GM18498 (cell line): ENCODE measurements at regions not wholly inside any gene's neighbourhood (a gene's known extent, or its start where the extent isn't known, plus 50 kb on each side); places are given as distances from the start of the nearest gene placed in this dataset.
A peak's percentile ranks its signal among the peaks of the same experiment; 100 is the strongest.
"Not testable (repeated sequence)": the region's sequence is repeated elsewhere in the genome, so short reads cannot be mapped to it uniquely, and the experiment has no call there.

Experiments
- ATAC-seq: cut with Tn5 transposase; IDR thresholded peaks from one replicate; pipeline ENCODE4 v1.9.1; 2021; ENCODE audit warnings: mild to moderate bottlenecking, moderate library complexity; ENCODE audit not compliant: unreplicated experiment

DNA sequence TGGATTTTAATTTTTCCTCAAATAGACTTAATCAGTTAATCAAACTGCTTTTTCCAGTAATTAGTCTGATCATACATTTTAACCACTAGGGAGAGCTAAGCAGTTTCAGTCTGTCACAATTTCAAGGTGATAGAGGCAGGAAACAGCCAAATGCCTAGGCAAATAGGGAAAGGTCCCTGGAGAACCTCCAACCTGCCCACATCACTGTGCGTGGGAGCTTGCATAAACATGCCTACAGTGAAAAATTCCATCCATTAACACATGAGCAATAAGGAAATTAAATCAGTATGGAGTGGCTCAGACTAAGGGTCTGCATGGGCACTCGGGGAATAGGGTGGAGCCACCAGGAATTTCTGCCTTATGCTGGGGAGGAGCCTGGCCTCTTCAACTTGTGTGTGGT is 74.6 kb downstream of the AASDHPPT start:
- ATAC-seq, result no peak

DNA sequence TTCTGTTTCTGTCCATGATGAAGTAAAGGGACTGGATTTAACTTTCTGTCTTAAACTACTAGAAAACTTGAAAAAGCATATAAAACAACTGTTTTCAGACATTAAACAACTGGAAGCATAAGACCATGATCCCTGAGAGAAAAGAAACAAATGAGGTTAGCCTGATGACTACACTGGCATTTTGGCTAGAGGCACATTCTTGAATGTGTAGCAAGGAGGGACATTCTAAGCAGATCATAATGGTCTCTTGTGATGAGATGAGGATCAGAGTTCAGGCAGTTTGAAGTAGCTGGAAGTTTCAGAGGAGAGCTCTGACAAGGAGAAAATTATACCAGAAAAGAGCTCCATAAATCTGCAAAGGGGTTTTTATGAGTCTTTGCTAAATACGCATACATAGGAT is 75.4 kb downstream of the AASDHPPT start:
- no peak for ATAC-seq

DNA sequence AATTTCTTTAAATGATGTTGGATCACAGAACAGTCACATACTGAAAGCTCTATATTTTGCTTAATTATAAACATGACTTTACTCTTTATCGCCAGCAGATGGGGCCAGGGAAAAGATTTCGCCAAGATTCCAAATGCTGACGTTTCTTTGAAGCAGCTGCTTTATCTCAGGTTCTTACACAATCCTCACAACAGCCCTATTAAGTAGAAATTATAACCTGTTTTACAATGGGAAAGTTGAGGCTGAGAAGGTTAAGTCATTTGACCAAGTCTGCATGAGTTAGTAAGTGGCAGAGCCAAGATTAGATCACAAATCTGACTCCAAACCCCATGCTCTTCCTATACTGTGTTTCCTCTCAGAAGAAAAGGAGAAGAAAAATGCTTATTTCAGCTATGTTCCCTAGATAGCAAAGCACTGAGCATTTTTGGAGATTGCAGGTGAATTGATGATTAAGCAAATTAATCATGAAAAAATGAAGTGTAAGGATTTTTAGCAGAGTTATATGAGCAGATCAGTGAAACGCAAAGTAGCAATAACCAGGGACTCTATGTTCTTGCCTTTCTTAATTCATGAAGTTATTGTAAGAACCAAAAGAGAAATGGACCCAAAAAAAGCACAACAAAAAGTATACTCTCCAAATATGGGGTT is 79.0 kb downstream of the AASDHPPT start:
- ATAC-seq, result peak; percentile 79

DNA sequence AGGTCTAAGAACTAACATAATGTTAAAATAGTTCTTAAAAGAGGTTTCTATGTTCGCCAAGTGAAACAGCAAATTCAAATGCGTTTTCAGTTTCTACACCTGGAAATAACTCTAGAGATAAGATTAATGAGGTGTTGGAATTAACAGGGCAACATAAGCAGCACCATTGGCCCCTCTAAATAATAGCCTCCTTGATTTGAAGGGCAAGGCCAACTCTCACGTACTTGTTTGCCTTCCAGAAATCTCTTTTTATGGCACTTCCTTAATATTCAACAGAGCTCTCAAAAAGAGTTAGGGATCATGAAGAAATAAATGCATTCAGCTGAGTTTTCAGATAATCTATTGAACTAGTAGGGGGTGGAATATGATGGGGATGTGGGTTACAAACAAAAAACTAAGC is 80.9 kb downstream of the AASDHPPT start:
- ATAC-seq, result no peak

DNA sequence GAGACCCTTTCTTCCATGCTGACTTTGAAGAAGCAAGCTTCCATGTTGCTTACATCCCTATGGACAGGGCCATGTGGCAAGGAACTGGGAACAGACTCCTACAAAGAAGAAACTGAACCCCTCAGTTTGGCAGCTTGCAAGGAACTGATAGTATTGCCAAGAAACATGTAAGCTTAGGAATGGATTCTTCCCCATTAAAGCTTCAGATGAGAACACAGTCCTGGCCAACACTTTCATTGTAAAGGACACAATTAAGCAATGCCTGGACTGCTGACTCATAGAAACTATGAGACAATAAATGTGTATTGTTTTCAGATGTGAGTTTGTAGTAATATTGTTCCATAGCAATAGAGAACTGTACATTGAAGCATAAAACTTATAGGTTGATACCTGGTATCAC is 82.4 kb downstream of the AASDHPPT start:
- no peak for ATAC-seq

DNA sequence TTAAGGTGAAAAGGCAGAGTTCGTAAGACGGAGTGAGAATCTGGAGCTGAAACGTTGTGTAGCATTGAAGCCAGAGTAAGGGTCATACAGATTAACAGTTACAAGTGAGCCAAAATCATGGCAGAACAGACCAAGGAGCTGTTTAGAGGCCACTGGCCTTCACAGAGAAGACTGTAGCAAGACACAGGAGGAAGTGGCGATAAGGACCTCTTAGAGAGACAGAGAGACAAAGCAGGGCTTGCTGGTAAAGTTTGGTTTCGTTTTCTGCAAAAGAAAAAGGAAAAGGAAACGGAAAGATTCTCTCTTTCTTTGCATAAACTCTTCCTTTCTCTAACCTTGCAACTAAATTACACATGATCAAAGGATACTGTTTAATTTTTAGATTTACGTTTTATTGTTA is 83.0 kb downstream of the AASDHPPT start:
- ATAC-seq, result no peak

DNA sequence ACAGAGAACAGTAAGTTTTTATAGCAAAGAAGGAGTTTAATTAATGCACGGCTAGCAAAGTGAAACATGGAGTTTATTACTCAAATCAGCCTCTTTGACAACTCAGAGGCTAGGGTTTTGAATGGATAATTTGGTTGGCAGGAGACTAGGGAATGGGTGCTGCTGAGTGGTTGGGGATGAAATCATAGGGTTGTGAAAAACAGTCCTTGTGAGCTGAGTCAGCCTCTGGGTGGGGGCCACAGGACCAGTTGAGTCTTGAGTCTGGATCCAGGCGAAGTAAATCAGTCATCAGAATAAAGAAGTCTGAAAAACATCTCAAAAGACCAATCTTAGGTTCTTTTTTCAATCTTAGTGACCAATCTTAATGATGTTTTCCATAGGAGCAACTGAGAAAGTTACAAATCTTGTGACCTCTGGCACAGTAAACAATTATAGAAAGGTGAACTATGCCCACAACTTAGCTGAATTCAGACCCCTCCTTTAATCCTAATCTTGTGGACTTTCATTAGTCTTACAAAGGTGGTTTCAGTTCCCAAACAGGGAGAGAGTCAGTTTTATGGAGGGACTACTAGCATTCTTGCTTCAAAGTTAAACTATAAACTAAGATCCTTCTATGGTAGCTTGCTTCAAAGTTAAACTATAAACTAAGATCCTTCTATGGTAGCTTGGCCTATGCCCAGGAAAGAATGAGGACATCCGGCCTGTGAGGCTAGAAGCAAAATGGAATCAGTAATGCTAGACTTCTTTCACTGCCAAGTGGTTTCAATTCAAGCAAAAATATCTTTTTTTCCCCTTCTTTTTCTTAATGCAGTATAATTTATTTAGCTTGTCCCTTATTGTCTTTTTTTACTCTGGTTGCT is 84.5 kb downstream of the AASDHPPT start:
- no peak for ATAC-seq

DNA sequence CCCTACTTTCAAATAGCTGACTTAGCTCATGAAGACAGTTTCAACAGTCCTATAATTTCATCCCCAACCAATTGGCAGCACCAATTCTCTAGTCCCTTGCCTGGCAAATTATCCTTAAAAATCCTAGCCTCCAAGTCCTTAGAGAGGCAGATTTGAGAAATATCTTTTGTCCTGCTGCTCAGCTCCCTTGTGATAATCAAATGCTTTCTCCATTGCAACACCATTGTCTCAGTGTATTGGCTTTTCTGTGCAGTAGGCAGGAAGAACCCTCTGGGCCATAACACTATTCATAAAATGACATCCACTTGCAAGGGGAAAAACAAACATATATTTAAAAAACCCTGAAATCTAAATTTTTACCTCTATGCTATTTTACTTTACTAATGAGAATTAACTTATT is 89.6 kb downstream of the AASDHPPT start:
- ATAC-seq, result no peak

DNA sequence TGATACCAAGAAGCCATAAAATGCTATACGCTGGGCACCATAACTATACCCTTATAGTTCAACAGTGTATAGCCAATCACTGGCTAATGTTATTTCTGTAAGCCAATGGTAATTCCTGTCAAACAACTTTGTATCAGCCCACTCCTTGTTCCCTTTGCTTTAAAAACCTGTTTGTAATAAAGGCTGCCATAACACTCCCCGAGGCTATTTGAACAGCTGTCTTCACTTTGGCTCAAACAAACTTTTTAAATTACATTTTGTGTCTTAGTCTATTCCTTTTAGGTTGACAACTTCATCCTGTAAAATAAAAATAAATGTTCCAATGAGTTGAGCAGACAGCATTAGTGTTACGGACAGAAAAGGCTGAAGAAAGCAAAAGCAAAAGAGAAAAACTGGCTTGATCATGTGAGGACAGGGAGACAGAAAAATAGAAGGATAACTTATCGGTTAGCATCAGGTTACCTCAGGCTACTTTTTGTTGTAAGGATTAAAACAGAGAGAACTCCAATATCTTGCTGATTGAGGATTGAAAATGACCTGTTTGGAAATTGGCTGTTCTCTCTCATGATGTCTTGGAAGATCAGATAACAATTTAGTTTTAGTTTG is 95.0 kb downstream of the AASDHPPT start:
- no peak for ATAC-seq

DNA sequence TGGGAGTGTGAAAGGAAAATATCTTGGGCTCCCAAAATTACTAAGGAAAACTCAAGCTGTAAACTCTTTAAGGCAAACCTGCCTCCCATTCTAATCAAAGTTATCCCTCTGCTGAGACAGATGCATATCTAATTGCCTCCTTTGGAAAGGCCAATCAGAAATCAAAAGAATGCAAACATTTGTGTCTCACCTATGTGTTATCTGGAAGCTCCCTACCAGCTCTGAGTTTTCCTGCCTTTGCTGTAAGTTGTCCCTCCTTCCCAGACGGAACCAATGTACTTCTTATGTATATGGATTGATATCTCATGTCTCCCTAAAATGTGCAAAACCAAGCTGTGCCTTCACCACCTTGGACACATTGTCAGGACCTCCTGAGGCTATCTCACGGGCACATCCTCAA is 95.8 kb downstream of the AASDHPPT start:
- no peak for ATAC-seq

DNA sequence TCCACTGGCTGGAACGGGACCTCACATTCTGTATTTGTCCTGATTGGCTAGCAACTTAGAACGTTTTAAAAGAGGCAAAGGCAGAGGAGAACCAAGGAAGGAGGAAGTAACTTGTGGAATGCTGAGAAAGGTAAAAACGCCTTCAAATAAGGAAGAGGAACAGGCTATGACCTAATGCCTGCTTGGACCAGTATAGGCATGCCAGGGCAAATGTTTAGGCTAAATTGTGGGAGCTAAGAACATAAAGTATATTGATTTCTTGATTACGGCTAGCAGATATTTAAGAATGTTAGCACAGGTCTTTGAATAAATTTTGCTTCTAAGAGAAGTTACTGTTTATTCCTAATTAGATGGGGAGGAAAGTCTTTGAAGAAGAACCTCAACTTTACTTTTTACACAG is 96.5 kb downstream of the AASDHPPT start:
- not testable (repeated sequence) for ATAC-seq

DNA sequence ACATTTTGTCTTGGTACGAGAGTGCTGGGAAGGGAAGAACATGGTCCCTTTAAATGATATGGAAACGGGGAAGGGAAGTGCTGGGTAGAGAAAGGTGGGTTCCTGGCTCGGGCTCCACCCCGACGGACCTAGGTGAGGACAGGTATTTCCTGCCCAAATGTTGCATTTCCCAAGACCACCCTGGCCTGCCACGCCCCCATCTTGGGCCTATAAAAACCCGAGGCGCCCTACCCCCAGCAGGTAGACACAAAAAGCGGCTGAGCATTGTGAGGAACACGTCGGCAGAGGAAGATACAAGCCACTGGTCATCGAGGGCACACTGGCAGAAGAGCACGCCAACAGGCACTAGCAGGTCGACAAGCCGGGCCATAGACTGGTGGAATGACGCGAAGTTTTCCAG is 99.4 kb downstream of the AASDHPPT start:
- no peak for ATAC-seq

DNA sequence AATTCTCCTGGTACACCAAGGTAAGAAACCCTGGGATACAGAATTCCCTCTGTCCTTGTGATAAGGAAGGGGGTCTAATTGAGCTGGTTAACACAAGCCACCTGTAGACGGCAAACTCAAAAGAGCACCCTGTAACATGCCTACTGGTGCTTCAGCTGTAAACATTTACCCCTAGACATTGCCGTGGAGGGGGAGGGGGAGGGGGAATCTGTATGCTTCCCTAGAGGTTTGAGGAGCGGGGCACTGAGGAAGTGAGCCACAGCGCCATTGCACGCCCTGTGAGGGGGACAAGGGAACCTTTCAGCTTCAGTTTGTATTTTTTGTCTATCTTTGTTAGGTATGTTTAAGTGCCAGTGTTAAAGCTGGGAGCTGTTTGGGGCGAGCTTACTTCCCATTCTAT is 99.8 kb downstream of the AASDHPPT start:
- ATAC-seq, result no peak

DNA sequence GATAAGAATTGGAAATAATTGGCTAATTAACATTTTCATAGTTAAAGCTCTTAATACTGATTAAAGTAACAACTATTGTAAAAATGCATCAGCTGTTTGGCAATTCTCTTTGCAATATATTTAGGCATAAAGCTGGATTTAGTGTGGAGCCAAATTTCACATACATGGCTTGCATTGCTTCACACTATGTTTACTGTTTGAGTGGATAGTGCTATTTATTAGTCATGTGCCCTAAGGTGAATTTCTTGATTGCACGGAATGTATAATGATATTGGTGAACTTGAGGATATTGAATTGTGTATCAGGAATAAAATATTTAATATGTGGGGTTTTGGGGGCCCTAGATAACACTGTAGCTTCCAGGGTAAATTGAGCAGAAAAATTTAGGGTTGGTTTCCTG is 100.9 kb downstream of the AASDHPPT start:
- ATAC-seq, result no peak

DNA sequence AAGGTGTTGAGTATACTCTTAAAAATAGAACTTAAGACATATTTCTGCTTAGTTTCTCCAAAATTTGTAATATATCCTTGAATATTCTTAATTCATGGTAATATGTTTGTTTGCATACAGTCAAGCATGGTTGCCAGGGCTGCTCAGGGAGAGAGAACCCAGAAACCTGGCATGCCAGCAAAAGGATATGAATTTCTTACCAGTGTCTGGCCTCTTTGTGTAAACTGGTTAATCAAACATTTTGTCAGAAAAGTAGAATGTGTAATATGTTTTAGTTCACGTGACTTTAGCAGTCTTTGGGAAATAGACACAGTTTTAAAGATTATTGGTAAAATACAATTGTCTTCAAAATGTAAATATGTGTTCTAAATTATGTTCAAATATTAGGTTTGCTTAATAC is 101.6 kb downstream of the AASDHPPT start:
- no peak for ATAC-seq

DNA sequence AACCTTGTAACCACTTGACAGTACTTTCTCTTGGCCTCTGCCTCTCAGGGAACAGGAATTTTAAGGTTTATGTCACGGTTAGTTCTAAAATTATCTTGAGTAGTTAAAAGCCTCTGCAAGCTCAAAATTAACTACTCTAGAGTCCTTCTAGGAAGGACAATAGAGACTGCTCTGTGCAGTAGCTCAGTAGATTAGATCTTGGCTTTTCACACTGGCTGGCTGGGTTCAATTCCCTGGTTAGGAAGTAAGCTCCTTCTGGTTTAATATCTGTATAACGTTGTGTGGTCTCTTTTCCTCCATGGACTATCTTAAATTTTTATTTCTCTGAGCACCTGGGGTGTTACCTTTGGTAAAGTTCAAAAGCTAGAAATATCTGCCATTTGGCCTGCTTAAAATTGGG is 109.2 kb downstream of the AASDHPPT start:
- no peak for ATAC-seq

DNA sequence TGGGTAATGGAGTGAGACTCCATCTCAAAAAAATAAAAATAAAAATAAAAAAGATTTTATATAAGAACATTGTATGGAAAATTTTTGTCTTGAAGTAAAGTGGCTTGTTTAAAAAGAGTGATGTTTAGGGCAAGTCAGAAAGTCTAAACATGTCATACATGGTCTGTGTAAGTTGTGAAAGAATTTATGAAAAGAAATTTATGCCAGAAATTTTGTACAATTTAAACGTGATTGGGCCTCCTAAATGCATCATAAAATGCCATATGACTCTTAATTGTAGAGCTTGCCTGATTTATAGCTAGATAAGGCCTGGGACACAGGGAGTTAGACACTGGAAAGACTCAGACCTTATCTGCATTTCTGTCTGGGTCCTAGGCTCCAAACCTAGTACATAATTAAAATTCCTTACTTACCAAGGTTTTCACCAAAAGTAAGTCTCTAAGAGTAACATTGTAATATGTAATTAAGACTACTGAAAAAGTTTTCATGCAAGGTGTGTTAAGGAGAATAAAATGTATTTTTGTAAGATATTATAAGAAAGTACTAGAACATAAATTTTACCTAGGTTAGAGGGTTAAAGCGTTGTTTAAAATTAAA is 110.5 kb downstream of the AASDHPPT start:
- no peak for ATAC-seq

DNA sequence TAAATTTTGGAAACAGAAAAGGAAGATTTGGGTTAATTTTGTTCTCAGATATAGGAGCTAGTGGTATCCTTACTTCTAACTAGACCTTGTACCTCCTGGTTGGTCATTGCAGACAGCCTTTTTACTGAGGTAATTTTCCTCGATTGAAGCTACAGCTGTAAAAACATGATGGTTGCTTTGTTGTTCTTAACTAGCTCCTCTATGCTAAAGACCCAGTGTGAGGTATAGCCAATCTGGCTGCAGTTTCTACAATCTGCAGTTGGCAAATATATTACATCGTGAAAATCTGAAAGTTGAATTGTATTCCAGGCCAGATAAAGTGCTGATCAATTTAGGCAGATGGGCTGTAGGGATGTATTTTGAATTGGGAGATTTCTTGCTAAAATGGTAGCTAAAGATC is 116.5 kb downstream of the AASDHPPT start:
- no peak for ATAC-seq

DNA sequence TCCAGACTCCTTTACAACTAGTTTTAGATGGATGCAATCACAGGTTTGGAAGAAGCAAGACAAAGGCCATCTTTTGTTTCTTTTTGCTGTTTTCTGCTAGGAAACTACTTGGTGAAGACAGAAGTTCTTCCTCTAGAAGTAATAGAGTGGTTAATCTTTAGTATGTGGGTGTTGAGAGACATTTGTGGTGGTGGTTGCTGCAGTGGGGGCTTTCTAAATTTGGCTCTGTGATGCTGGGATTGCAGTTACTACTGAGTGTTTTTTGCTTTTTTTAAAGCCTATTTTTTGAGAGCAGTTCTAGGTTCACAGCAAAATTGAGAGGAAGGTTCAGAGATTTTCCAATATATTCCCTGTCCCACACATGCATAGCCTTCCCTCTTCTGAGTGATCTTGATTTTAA is 120.0 kb downstream of the AASDHPPT start:
- ATAC-seq, result no peak

DNA sequence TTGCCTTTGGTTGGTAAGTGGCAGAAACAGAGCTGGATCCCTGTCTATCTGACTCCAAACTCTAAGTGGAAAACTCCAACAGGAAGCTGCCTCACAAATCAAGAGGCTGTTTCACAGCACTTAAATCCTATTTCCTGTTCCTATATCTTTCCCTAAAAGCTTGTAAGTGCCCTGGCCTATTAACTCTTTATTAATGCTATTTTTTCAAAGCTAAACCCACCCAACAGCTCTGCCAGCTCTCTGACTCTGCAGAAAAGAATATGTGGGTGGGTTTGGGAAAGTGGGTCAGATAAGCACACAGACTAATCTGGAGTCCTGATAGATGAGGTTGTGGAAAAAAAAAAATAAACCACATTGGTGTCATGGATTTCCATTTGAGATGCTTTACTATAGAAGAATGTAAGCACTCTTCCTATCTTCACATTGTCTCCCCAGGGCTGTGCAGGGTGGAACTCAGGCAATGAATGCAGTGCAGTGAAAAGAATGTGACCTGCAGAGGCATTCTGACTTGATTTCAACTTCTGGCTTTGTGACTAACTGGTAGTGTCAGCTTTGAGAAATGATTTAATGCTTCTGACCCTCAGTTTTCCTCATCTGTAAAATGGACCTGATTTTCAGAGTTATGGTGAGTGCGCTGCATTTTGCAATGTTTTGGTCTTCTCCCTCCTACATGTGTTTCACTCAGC is 125.6 kb downstream of the AASDHPPT start:
- ATAC-seq, result no peak

DNA sequence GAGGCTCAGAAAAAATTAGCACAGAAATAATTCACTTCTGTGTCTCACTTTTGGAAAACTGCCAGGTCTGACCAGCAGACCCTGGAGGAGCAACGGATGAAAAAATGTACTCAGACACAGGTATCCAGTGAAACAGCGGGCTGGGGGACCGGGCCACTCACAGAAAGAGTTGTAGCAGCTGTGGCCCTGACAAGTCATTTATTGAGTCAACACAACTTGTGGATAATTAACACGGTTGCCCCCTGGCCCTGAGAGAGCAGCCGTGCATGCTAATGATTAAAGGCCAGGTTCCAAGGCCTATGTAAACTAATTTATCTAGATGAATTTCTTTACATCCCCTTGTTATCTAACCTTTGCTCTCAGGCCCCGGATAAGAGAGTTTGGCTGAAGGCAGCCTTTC is 131.3 kb downstream of the AASDHPPT start:
- no peak for ATAC-seq
